ENCODE measurements at regions not wholly inside any gene's neighbourhood (a gene's known extent, or its start where the extent isn't known, plus 50 kb on each side); places are given as distances from the start of the nearest gene placed in this dataset.

DNA sequence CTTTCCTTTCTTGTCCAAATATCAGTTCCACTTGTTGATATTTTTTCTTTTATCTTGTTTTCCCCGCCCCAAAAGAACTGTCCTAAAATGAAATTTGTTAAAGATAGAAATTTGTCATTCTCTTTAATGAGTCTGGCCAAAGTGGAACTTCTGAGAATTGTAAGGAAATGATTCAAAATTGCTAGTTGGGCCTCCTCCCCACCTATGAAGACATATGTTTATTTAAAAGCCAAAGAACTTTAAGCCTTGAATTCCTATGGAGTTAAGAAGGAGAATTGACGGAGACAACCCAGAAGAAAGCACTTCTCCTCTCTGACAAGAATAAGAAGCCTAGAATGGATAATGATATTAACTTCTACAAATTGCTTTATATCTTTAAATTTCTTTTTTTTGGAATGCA is 59.1 kb upstream of the ALDH1A1 start:
- TF ChIP-seq, protein P1, sequence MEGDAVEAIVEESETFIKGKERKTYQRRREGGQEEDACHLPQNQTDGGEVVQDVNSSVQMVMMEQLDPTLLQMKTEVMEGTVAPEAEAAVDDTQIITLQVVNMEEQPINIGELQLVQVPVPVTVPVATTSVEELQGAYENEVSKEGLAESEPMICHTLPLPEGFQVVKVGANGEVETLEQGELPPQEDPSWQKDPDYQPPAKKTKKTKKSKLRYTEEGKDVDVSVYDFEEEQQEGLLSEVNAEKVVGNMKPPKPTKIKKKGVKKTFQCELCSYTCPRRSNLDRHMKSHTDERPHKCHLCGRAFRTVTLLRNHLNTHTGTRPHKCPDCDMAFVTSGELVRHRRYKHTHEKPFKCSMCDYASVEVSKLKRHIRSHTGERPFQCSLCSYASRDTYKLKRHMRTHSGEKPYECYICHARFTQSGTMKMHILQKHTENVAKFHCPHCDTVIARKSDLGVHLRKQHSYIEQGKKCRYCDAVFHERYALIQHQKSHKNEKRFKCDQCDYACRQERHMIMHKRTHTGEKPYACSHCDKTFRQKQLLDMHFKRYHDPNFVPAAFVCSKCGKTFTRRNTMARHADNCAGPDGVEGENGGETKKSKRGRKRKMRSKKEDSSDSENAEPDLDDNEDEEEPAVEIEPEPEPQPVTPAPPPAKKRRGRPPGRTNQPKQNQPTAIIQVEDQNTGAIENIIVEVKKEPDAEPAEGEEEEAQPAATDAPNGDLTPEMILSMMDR (conservative IDR thresholded peaks at IDR 0.05; ENCODE audit: low read length): no peak
- no peak for TF ChIP-seq EZH2phosphoT487 (IDR thresholded peaks at IDR 0.05; ENCODE audit: borderline replicate concordance, low read depth, low read length)
